HUES64 (cell line): ENCODE measurements at regions not wholly inside any gene's neighbourhood (a gene's known extent, or its start where the extent isn't known, plus 50 kb on each side); places are given as distances from the start of the nearest gene placed in this dataset.

Source experiments
- H3K27ac ChIP-seq: 2 replicates; pipeline ENCODE4 v1.7.0; 2013; ENCODE audit warnings: low read depth, low read length, inconsistent platforms
- H3K27me3 ChIP-seq: 2 replicates; pipeline ENCODE4 v1.6.1; 2013; ENCODE audit warnings: mild to moderate bottlenecking, low read length; ENCODE audit not compliant: insufficient read depth
- H3K36me3 ChIP-seq: 2 replicates; pipeline ENCODE4 v1.6.1; 2013; ENCODE audit warnings: mild to moderate bottlenecking, low read length; ENCODE audit not compliant: insufficient read depth
- H3K4me1 ChIP-seq: 2 replicates; pipeline ENCODE4 v1.6.1; 2013; ENCODE audit warnings: mild to moderate bottlenecking, low read length, moderate library complexity; ENCODE audit not compliant: insufficient read depth
- H3K4me3 ChIP-seq: 2 replicates; pipeline ENCODE4 v1.5.1; 2013; ENCODE audit warnings: mild to moderate bottlenecking, low read length, moderate library complexity
- H3K9ac ChIP-seq: 2 replicates; pipeline ENCODE4 v1.6.1; 2013; ENCODE audit warnings: mild to moderate bottlenecking, low read depth, low read length
- H3K9me3 ChIP-seq: 2 replicates; pipeline ENCODE4 v1.6.1; 2013; ENCODE audit warnings: low read depth, low read length; ENCODE audit not compliant: insufficient read depth
- WGBS: fragments of 150-250, 120-280 bp; methylation state at CpG from one replicate; pipeline ENCODE4 v1.1.7; 2013; ENCODE audit warnings: missing lambda C conversion rate; 5-methylcytosine and 5-hydroxymethylcytosine counted together

- Histone ChIP-seq H3K4me1 (no peaks in the 10 kb centered on the region; the same call in 1 of the 2 replicates), H3K4me3 (no peak overlapping the region), H3K9ac (no peak overlapping the region), H3K27ac (no peak overlapping the region), H3K36me3 (no peaks in the 10 kb centered on the region), H3K9me3 (no peaks in the 10 kb centered on the region), H3K27me3 (no peaks in the 10 kb centered on the region)
- 88% methylated on average over 2 of the region's 3 CpGs for WGBS
Measured at GRCh38 chr2:56743807-56744206, 560.0 kb downstream of the CCDC85A start.

GRCh38 chr2:56749152-56749752 is 565.5 kb downstream of the CCDC85A start:
- H3K9ac ChIP-seq: no peak overlapping the region
- WGBS: 65% methylated on average over 1 of the region's 2 CpGs
- no peaks in the 10 kb centered on the region for H3K4me1 ChIP-seq
- H3K27me3 ChIP-seq: no peaks in the 10 kb centered on the region
- H3K27ac ChIP-seq: no peak overlapping the region
- H3K4me3 ChIP-seq: no peak overlapping the region
- H3K36me3 ChIP-seq: no peaks in the 10 kb centered on the region
- H3K9me3 ChIP-seq: no peaks in the 10 kb centered on the region

GRCh38 chr2:56753182-56753581 is 569.4 kb downstream of the CCDC85A start:
- H3K36me3 ChIP-seq: no peaks in the 10 kb centered on the region
- H3K27ac ChIP-seq: no peak overlapping the region
- H3K9ac ChIP-seq: no peak overlapping the region
- no peaks in the 10 kb centered on the region for H3K4me1 ChIP-seq
- H3K27me3 ChIP-seq: no peaks in the 10 kb centered on the region
- 86% methylated on average over 1 of the region's 1 CpG for WGBS
- H3K9me3 ChIP-seq: no peaks in the 10 kb centered on the region
- H3K4me3 ChIP-seq: no peak overlapping the region

- Histone ChIP-seq H3K4me3 (no peak overlapping the region), H3K9ac (no peak overlapping the region), H3K4me1 (no peaks in the 10 kb centered on the region), H3K9me3 (no peaks in the 10 kb centered on the region), H3K27ac (no peak overlapping the region), H3K36me3 (no peaks in the 10 kb centered on the region), H3K27me3 (no peaks in the 10 kb centered on the region)
- 94% methylated on average over 10 of the region's 10 CpGs for WGBS
Measured at GRCh38 chr2:56754066-56754615, 570.4 kb downstream of the CCDC85A start.

GRCh38 chr2:56754627-56755026 is 570.8 kb downstream of the CCDC85A start:
- H3K9ac ChIP-seq: no peak overlapping the region
- H3K4me3 ChIP-seq: no peak overlapping the region
- H3K4me1 ChIP-seq: no peaks in the 10 kb centered on the region
- 60% methylated on average over 1 of the region's 1 CpG for WGBS
- H3K27ac ChIP-seq: no peak overlapping the region
- no peaks in the 10 kb centered on the region for H3K9me3 ChIP-seq
- no peaks in the 10 kb centered on the region for H3K27me3 ChIP-seq
- no peaks in the 10 kb centered on the region for H3K36me3 ChIP-seq

- Histone ChIP-seq H3K27ac (no peak overlapping the region), H3K9ac (no peak overlapping the region), H3K4me3 (no peak overlapping the region), H3K27me3 (no peaks in the 10 kb centered on the region), H3K9me3 (no peaks in the 10 kb centered on the region), H3K36me3 (no peaks in the 10 kb centered on the region), H3K4me1 (no peaks in the 10 kb centered on the region)
- WGBS: 88% methylated on average over 2 of the region's 2 CpGs
Measured at GRCh38 chr2:56757884-56758545, 574.2 kb downstream of the CCDC85A start.

GRCh38 chr2:56763683-56764082 is 579.9 kb downstream of the CCDC85A start:
- Histone ChIP-seq H3K9me3 (no peaks in the 10 kb centered on the region), H3K27me3 (no peaks in the 10 kb centered on the region), H3K4me1 (no peaks in the 10 kb centered on the region), H3K9ac (no peak overlapping the region), H3K4me3 (no peak overlapping the region), H3K27ac (no peak overlapping the region), H3K36me3 (no peaks in the 10 kb centered on the region)
- 100% methylated on average over 1 of the region's 2 CpGs for WGBS

GRCh38 chr2:56768973-56769372 is 585.2 kb downstream of the CCDC85A start:
- Histone ChIP-seq H3K27me3 (no peaks in the 10 kb centered on the region), H3K9ac (no peak overlapping the region), H3K27ac (no peak overlapping the region), H3K36me3 (no peaks in the 10 kb centered on the region), H3K4me1 (no peaks in the 10 kb centered on the region), H3K9me3 (peaks cover 3% of the 10 kb centered on the region; the same call in 1 of the 2 replicates), H3K4me3 (no peak overlapping the region)

- Histone ChIP-seq H3K4me1 (no peaks in the 10 kb centered on the region), H3K27me3 (no peaks in the 10 kb centered on the region), H3K36me3 (no peaks in the 10 kb centered on the region), H3K9ac (no peak overlapping the region), H3K27ac (no peak overlapping the region), H3K9me3 (peaks cover 3% of the 10 kb centered on the region; the same call in 1 of the 2 replicates), H3K4me3 (no peak overlapping the region)
- 88% methylated on average over 1 of the region's 2 CpGs for WGBS
Measured at GRCh38 chr2:56770490-56770889, 586.7 kb downstream of the CCDC85A start.

GRCh38 chr2:56784046-56784445 is 600.3 kb downstream of the CCDC85A start:
- Histone ChIP-seq H3K9ac (no peak overlapping the region), H3K4me3 (no peak overlapping the region), H3K9me3 (no peaks in the 10 kb centered on the region), H3K36me3 (no peaks in the 10 kb centered on the region), H3K27ac (no peak overlapping the region), H3K27me3 (no peaks in the 10 kb centered on the region), H3K4me1 (no peaks in the 10 kb centered on the region)
- WGBS: 92% methylated on average over 3 of the region's 3 CpGs

- Histone ChIP-seq H3K4me1 (no peaks in the 10 kb centered on the region), H3K36me3 (no peaks in the 10 kb centered on the region), H3K9me3 (no peaks in the 10 kb centered on the region), H3K27ac (no peak overlapping the region), H3K27me3 (no peaks in the 10 kb centered on the region), H3K9ac (no peak overlapping the region), H3K4me3 (no peak overlapping the region)
- no CpG with 5 or more reads among the region's 2 CpGs for WGBS
Measured at GRCh38 chr2:56801214-56801613, 617.4 kb downstream of the CCDC85A start.
